ENCODE measurements at regions not wholly inside any gene's neighbourhood (a gene's known extent, or its start where the extent isn't known, plus 50 kb on each side); places are given as distances from the start of the nearest gene placed in this dataset.

DNA sequence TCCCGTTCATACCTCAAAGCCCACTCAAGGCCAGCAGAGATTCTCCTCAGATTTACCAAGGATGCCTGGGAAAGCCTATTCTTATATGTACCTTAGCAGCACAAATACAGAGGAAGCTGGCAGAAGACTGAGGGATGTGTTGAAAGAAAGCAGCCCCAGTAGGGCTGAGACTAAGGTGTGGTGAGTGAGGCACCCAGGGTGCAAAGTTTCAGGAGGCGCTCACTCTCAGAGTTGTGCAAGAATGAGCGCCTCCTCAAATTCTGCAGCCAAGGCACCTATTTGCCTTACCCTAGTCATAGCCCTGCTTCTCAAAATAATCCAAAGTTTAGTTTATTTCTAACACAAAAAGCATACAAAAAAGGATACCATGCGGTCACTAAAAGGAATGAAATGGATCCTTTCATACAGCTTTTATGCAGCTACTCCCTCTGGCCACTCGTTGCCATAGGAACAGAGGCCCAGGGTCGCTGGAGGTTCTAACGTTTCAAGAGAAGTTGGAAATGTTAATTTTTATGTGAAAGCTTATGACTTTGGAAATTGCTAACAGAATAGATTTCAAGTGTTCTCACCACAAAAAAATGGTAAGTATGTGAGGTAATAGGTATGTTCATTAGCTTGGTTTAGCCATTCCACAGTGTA is 79.7 kb upstream of the SMIM23 start:
- Mint-ChIP-seq H3K36me3 (ENCODE audit: low read depth) (no peaks in the 10 kb centered on the region), H3K4me3 (no peak overlapping the region), H3K4me1 (no peaks in the 10 kb centered on the region), H3K27ac (no peak overlapping the region), H3K9me3 (no peaks in the 10 kb centered on the region), H3K27me3 (no peaks in the 10 kb centered on the region)
- ChIA-PET POLR2A (no interaction called here), CTCF (no interaction called here)
- DNase-seq = no peak

- Mint-ChIP-seq H3K4me3 (no peak overlapping the region), H3K36me3 (ENCODE audit: low read depth) (no peaks in the 10 kb centered on the region), H3K4me1 (no peaks in the 10 kb centered on the region), H3K9me3 (no peaks in the 10 kb centered on the region), H3K27ac (no peak overlapping the region), H3K27me3 (no peaks in the 10 kb centered on the region)
- no peak for DNase-seq
- POLR2A ChIA-PET = no interaction called here
- CTCF ChIA-PET = no interaction called here
Observed at GRCh38 chr5:171706736-171707441, 78.7 kb upstream of the SMIM23 start.

DNA sequence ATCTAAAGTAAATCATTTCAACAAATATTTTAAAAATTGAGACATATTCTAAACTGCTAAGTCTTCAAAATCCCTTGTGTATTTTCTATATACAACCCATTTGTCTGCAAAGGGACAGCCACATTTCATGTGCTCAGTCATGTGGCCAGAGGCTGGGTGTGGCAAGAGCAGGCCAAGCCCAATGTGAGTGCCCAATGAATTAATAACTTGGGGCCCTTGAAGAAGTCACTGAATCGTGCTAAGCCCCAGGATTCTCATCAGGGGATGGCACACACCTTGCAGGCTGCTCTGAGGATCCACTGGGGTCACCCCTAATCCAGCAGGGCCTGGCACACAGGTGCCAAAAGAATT is 78.2 kb upstream of the SMIM23 start:
- Mint-ChIP-seq H3K27ac (no peak overlapping the region), H3K36me3 (ENCODE audit: low read depth) (no peaks in the 10 kb centered on the region), H3K4me1 (no peaks in the 10 kb centered on the region), H3K4me3 (no peak overlapping the region), H3K27me3 (peaks cover 2% of the 10 kb centered on the region), H3K9me3 (no peaks in the 10 kb centered on the region)
- CTCF ChIA-PET = no interaction called here
- no peak for DNase-seq
- POLR2A ChIA-PET = no interaction called here

DNA sequence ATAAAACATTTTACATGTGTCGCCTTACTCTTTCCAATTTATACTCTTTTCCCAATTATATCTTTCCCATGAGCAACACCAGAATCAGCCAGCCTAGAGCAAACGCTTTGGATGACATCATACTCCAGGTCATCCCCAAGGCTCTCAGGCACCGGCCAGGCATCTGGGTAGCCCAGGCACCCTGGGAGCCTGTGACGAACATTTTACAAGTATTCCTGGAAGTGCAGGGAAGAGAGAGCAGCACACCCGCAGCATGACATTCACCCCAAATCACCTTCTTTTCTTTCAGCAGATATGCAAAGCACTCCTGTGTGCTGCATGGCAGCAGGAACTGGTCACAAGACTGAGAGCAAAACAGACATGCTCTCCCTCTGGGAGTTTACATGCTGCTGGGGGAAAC is 75.7 kb upstream of the SMIM23 start:
- CTCF ChIA-PET = no interaction called here
- POLR2A ChIA-PET = no interaction called here

DNA sequence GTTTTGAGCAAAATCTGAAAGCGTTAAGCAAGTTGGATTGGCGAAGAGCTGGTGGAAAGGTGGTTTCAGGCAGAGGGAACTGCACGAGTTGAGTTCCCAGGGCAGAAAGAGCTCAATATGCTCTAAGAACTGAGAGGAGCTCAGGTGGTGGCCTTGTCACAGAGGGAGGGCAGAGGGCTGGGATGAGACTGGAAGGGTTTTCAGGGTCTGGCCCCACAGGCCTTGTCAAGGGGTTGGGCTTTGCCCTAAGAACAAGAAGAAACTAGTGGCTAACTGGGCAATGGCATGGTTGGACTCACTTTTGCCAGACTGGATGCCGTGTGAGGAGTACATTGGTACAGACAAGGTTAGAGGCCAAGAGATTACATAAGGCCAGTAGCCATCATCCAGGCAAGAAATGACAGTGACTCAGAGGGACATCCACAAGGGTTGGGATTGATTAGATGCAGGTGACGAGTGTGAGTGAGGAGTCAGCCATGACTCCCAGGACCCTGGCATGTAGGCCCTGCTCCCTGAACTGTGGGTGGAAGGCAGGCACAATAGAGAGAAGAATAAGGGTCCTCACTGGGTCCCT is 75.1 kb upstream of the SMIM23 start:
- ChIA-PET CTCF (no interaction called here), POLR2A (no interaction called here)
- Mint-ChIP-seq H3K4me1 (no peaks in the 10 kb centered on the region), H3K36me3 (ENCODE audit: low read depth) (no peaks in the 10 kb centered on the region), H3K4me3 (no peak overlapping the region), H3K27me3 (peaks cover 2% of the 10 kb centered on the region), H3K27ac (no peak overlapping the region), H3K9me3 (no peaks in the 10 kb centered on the region)
- no peak for DNase-seq

More for the DNA sequence above, 75.7 kb upstream of the SMIM23 start:
- Mint-ChIP-seq H3K4me1 (no peaks in the 10 kb centered on the region), H3K27me3 (peaks cover 2% of the 10 kb centered on the region), H3K27ac (no peak overlapping the region), H3K4me3 (no peak overlapping the region), H3K9me3 (no peaks in the 10 kb centered on the region), H3K36me3 (ENCODE audit: low read depth) (no peaks in the 10 kb centered on the region)
- no peak for DNase-seq

DNA sequence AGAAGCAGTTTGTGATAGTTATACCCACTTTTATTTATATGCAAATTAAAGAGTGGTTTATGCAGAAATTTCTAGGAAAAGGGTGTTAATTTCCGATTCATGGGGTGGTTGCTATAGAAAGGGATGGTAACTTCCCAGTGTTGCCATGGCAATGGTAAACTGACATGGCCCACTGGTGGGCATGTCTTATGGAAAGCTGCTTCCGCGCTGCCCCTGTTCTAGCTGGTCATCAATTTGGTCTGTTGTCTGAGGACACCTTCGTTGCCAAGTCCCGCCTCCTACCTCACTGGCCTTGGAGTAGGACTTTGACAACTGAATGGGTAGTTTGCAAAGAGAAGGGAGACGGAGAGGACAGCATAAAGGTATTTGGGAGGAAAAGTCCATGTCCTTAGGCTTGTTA is 74.0 kb upstream of the SMIM23 start:
- no peak overlapping the region for H3K4me3 Mint-ChIP-seq
- H3K27me3 Mint-ChIP-seq = peaks cover 6% of the 10 kb centered on the region
- ChIA-PET POLR2A (no interaction called here), CTCF (no interaction called here)
- no peak for DNase-seq
- no peak overlapping the region for H3K27ac Mint-ChIP-seq
- no peaks in the 10 kb centered on the region for H3K36me3 Mint-ChIP-seq (ENCODE audit: low read depth)
- H3K4me1 Mint-ChIP-seq = no peaks in the 10 kb centered on the region
- no peaks in the 10 kb centered on the region for H3K9me3 Mint-ChIP-seq

DNA sequence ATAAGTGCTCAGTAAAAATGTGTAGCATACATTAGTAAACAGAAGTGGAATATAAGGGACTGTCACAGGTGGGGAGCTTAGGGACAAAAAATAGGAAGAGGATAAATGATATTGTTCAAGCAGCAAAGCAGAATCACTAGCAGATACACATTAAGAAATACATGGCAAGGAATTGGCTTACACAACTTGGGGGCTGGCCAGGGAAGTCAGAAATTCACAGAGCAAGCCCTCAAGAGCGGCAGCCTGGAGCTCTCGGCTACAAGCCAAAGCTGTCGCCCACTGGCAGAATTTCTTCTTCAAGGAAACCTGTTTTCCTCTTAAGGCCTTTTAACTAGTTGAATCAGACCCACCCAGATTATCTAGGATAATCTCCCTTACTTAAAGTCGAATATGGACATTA is 73.0 kb upstream of the SMIM23 start:
- no peak overlapping the region for H3K27ac Mint-ChIP-seq
- ChIA-PET CTCF (interaction anchor here (1.0 to 1.2 kb wide), 2 partner anchors 9 to 14 kb away, joined by 3 read pairs; no protein-coding TSS in a partner anchor), POLR2A (no interaction called here)
- no peaks in the 10 kb centered on the region for H3K9me3 Mint-ChIP-seq
- H3K27me3 Mint-ChIP-seq = peaks cover 11% of the 10 kb centered on the region
- no peak overlapping the region for H3K4me3 Mint-ChIP-seq
- H3K36me3 Mint-ChIP-seq (ENCODE audit: low read depth) = no peaks in the 10 kb centered on the region
- DNase-seq = no peak
- H3K4me1 Mint-ChIP-seq = no peaks in the 10 kb centered on the region

DNA sequence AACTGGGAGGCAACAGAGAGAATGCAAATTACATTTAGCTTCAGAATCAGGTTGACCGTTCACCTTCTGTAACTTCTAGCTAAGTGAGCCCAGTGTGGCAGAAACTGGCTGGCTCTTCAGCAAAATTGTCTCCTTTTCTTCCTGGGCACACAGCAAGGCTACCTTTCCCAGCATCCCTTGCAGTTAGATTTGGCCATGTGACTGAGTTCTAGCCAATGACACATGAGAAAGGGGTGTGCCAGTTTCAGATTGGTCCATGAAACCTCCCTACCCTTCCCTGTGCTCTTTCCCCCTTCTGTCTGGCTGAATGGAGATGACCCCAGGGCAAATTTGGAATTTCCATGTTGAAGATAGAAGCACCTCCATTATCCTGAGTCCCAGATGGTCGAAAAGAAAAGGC is 72.5 kb upstream of the SMIM23 start:
- no peak overlapping the region for H3K4me3 Mint-ChIP-seq
- H3K4me1 Mint-ChIP-seq = no peaks in the 10 kb centered on the region
- no peaks in the 10 kb centered on the region for H3K9me3 Mint-ChIP-seq
- no peaks in the 10 kb centered on the region for H3K36me3 Mint-ChIP-seq (ENCODE audit: low read depth)
- H3K27me3 Mint-ChIP-seq = peaks cover 15% of the 10 kb centered on the region
- ChIA-PET POLR2A (no interaction called here), CTCF (interaction anchor here (1.0 to 1.2 kb wide), 2 partner anchors 8 to 14 kb away, joined by 3 read pairs; no protein-coding TSS in a partner anchor)
- H3K27ac Mint-ChIP-seq = no peak overlapping the region
- no peak for DNase-seq

GRCh38 chr5:171714261-171714660 is 71.4 kb upstream of the SMIM23 start:
- H3K9me3 Mint-ChIP-seq = no peaks in the 10 kb centered on the region
- POLR2A ChIA-PET = no interaction called here
- CTCF ChIA-PET = no interaction called here
- H3K4me1 Mint-ChIP-seq = no peaks in the 10 kb centered on the region
- no peaks in the 10 kb centered on the region for H3K36me3 Mint-ChIP-seq (ENCODE audit: low read depth)
- H3K4me3 Mint-ChIP-seq = no peak overlapping the region
- no peak for DNase-seq
- peaks cover 15% of the 10 kb centered on the region for H3K27me3 Mint-ChIP-seq
- no peak overlapping the region for H3K27ac Mint-ChIP-seq

DNA sequence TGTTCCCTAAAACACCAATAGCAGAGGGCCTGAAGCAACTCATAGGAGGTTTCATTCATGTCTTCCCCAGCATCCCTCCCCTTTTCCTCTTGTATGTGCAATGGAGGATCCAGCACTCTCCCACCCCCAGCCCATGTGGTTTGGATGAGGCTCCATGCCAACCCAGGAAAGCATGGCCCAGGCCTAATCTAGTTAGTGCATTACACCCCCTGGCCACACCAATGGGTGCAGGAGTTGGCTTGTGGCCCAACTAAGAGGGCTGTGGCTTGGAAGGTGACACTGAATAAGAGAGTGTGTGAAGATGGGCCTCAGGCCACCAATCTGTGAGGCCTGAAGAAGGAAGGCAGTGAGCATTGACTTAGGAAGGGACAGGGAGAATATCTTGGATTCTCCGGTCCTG is 70.8 kb upstream of the SMIM23 start:
- no peak overlapping the region for H3K4me3 Mint-ChIP-seq
- H3K27me3 Mint-ChIP-seq = peaks cover 15% of the 10 kb centered on the region
- H3K4me1 Mint-ChIP-seq = no peaks in the 10 kb centered on the region
- ChIA-PET POLR2A (no interaction called here), CTCF (no interaction called here)
- no peak overlapping the region for H3K27ac Mint-ChIP-seq
- no peaks in the 10 kb centered on the region for H3K9me3 Mint-ChIP-seq
- DNase-seq = no peak
- no peaks in the 10 kb centered on the region for H3K36me3 Mint-ChIP-seq (ENCODE audit: low read depth)

DNA sequence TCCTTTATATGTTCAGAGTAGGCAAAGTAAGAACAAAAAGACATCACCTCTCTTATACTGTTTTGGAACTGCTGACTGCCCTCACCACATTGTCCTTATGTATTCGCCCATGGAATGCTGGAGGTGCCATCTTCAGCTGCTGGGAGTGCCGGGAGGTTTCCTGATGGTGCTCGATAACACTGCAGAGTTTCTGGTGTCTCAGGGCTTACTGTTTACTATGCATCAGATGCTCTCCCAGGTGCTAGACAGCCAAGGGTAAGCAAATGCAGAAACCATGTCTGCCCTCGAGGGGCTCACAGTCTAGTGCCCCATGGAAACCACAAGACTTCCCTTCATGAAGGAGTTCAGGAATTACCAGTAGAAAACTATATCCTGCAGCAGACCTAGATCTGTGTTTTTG is 70.1 kb upstream of the SMIM23 start:
- no peak for DNase-seq
- no peak overlapping the region for H3K27ac Mint-ChIP-seq
- H3K4me1 Mint-ChIP-seq = no peaks in the 10 kb centered on the region
- POLR2A ChIA-PET = no interaction called here
- peaks cover 15% of the 10 kb centered on the region for H3K27me3 Mint-ChIP-seq
- CTCF ChIA-PET = no interaction called here
- no peaks in the 10 kb centered on the region for H3K36me3 Mint-ChIP-seq (ENCODE audit: low read depth)
- H3K9me3 Mint-ChIP-seq = no peaks in the 10 kb centered on the region
- H3K4me3 Mint-ChIP-seq = no peak overlapping the region

DNA sequence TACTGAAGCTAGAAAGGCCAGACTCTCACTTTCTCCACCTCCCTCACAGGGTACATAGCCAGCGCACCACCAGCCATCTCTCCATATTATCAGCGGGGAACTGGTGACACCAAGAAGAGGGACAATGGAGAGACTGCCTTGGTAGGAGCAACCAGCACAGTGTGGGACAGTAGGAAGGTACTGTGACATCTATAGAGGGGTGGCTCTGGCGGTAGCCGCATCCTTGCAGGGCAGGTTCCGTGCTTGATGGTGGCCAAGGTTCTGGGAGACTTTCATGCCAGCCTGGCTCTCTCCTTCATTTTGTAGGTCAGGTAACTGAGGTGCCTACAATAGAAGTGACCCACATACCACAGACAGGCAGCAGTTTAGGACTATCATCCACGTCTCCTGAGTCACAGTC is 65.5 kb upstream of the SMIM23 start:
- ChIA-PET CTCF (no interaction called here), POLR2A (no interaction called here)
- no peaks in the 10 kb centered on the region for H3K9me3 Mint-ChIP-seq
- H3K27ac Mint-ChIP-seq = no peak overlapping the region
- no peak overlapping the region for H3K4me3 Mint-ChIP-seq
- no peaks in the 10 kb centered on the region for H3K36me3 Mint-ChIP-seq (ENCODE audit: low read depth)
- peaks cover 18% of the 10 kb centered on the region for H3K27me3 Mint-ChIP-seq
- DNase-seq = no peak
- H3K4me1 Mint-ChIP-seq = peaks cover 5% of the 10 kb centered on the region

DNA sequence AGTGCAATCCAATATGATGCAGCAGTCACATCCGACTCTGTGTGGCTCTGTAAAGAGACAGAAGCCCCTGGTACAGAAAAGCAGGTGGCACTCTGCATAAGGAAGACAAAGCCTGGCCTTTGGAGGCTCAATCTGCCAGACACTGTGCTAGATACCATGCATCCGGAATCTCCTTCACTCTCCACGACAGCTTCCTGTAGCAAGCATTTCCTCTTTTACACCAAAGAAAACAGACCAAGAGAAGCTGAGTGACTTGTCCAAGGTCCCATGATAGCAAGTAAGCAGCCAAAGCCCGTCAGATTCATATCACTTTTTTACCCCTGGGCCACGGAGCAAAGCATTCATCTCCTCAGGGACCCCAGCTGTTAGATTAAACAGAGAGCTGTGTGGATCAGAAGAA is 64.2 kb upstream of the SMIM23 start:
- Mint-ChIP-seq H3K4me3 (no peak overlapping the region), H3K36me3 (ENCODE audit: low read depth) (no peaks in the 10 kb centered on the region), H3K4me1 (peaks cover 5% of the 10 kb centered on the region), H3K27ac (peak overlapping the region; percentile 33), H3K9me3 (peaks cover 2% of the 10 kb centered on the region), H3K27me3 (peaks cover 14% of the 10 kb centered on the region)
- no peak for DNase-seq
- ChIA-PET CTCF (interaction anchor here (0.8 kb wide), 1 partner anchor 9 kb away, joined by 3 read pairs; no protein-coding TSS in a partner anchor), POLR2A (no interaction called here)

Data from activated CD4-positive, alpha-beta T cell treated with anti-CD3 and anti-CD28 coated beads, Interleukin-2, amount 10 ng/mL, durations not matched to agents 7 days and 5 days (primary cell).